ENCODE measurements at regions not wholly inside any gene's neighbourhood (a gene's known extent, or its start where the extent isn't known, plus 50 kb on each side); places are given as distances from the start of the nearest gene placed in this dataset.

- no peak for DNase-seq
Observed at GRCh38 chr2:126795656-126796055, 103.0 kb upstream of the TEX51 start.

GRCh38 chr2:126796931-126797621, 101.6 kb upstream of the TEX51 start:
- DNase-seq = no peak

- no peak for DNase-seq
Observed at GRCh38 chr2:126797622-126798275, 100.9 kb upstream of the TEX51 start.

- no peak for DNase-seq
Observed at GRCh38 chr2:126798276-126799140, 100.2 kb upstream of the TEX51 start.

- DNase-seq = no peak
Observed at GRCh38 chr2:126799301-126799700, 99.4 kb upstream of the TEX51 start.

- no peak for DNase-seq
Observed at GRCh38 chr2:126801473-126801872, 97.2 kb upstream of the TEX51 start.

- no peak for DNase-seq
Observed at GRCh38 chr2:126802316-126802715, 96.4 kb upstream of the TEX51 start.

GRCh38 chr2:126802774-126803433, 95.8 kb upstream of the TEX51 start:
- no peak for DNase-seq

- no peak for DNase-seq
Observed at GRCh38 chr2:126803434-126803775, 95.3 kb upstream of the TEX51 start.

GRCh38 chr2:126804347-126804746, 94.3 kb upstream of the TEX51 start:
- no peak for DNase-seq

- DNase-seq = no peak
Observed at GRCh38 chr2:126808929-126809328, 89.8 kb upstream of the TEX51 start.

- DNase-seq = no peak
Observed at GRCh38 chr2:126809340-126809739, 89.3 kb upstream of the TEX51 start.

GRCh38 chr2:126810001-126810400, 88.7 kb upstream of the TEX51 start:
- no peak for DNase-seq

- no peak for DNase-seq
Observed at GRCh38 chr2:126811101-126811500, 87.6 kb upstream of the TEX51 start.

GRCh38 chr2:126817172-126817571, 81.5 kb upstream of the TEX51 start:
- no peak for DNase-seq

GRCh38 chr2:126822115-126822514, 76.6 kb upstream of the TEX51 start:
- no peak for DNase-seq

- no peak for DNase-seq
Observed at GRCh38 chr2:126822921-126823320, 75.8 kb upstream of the TEX51 start.

- no peak for DNase-seq
Observed at GRCh38 chr2:126823951-126824350, 74.7 kb upstream of the TEX51 start.

GRCh38 chr2:126824663-126825062, 74.0 kb upstream of the TEX51 start:
- DNase-seq = no peak

GRCh38 chr2:126825316-126825715, 73.4 kb upstream of the TEX51 start:
- DNase-seq = no peak

GRCh38 chr2:126826491-126826890, 72.2 kb upstream of the TEX51 start:
- no peak for DNase-seq

- DNase-seq = no peak
Observed at GRCh38 chr2:126827371-126827770, 71.3 kb upstream of the TEX51 start.

- DNase-seq = no peak
Observed at GRCh38 chr2:126828051-126828450, 70.6 kb upstream of the TEX51 start.
